ENCODE measurements at regions not wholly inside any gene's neighbourhood (a gene's known extent, or its start where the extent isn't known, plus 50 kb on each side); places are given as distances from the start of the nearest gene placed in this dataset.
"Not testable (repeated sequence)": the region's sequence is repeated elsewhere in the genome, so short reads cannot be mapped to it uniquely, and the experiment has no call there.

- no peak for DNase-seq (ENCODE audit: extremely low spot score in 2 of 2)
These were observed 376.2 kb downstream of the CDH10 start for GRCh38 chr5:24268482-24269056.

GRCh38 chr5:24271702-24272118 is 373.1 kb downstream of the CDH10 start:
- H3K9me3 ChIP-seq; H3K4me1 ChIP-seq; H3K4me3 ChIP-seq; DNase-seq (ENCODE audit: extremely low spot score in 2 of 2); H3K36me3 ChIP-seq; intact Hi-C loops (cut with DNase I); H3K27me3 ChIP-seq; H3K27ac ChIP-seq: not testable (repeated sequence)

More at GRCh38 chr5:24268482-24269056, 376.2 kb downstream of the CDH10 start:
- intact Hi-C loops (cut with DNase I): no loop called here
- no peaks in the 10 kb centered on the region for H3K27me3 ChIP-seq
- no peak overlapping the region for H3K4me3 ChIP-seq
- H3K36me3 ChIP-seq: no peaks in the 10 kb centered on the region
- no peak overlapping the region for H3K27ac ChIP-seq
- H3K4me1 ChIP-seq: no peaks in the 10 kb centered on the region
- no peaks in the 10 kb centered on the region for H3K9me3 ChIP-seq
- TF ChIP-seq, protein P1, sequence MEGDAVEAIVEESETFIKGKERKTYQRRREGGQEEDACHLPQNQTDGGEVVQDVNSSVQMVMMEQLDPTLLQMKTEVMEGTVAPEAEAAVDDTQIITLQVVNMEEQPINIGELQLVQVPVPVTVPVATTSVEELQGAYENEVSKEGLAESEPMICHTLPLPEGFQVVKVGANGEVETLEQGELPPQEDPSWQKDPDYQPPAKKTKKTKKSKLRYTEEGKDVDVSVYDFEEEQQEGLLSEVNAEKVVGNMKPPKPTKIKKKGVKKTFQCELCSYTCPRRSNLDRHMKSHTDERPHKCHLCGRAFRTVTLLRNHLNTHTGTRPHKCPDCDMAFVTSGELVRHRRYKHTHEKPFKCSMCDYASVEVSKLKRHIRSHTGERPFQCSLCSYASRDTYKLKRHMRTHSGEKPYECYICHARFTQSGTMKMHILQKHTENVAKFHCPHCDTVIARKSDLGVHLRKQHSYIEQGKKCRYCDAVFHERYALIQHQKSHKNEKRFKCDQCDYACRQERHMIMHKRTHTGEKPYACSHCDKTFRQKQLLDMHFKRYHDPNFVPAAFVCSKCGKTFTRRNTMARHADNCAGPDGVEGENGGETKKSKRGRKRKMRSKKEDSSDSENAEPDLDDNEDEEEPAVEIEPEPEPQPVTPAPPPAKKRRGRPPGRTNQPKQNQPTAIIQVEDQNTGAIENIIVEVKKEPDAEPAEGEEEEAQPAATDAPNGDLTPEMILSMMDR (IDR thresholded peaks at IDR 0.05): no peak
- no peak for TF ChIP-seq POLR2A (IDR thresholded peaks at IDR 0.05)
- no peak for TF ChIP-seq POLR2AphosphoS5 (IDR thresholded peaks at IDR 0.05; ENCODE audit: insufficient read depth in 1 of 2, low read depth in 1 of 2)

GRCh38 chr5:24272741-24273140 is 372.0 kb downstream of the CDH10 start:
- no peak overlapping the region for H3K4me3 ChIP-seq
- H3K27me3 ChIP-seq: no peaks in the 10 kb centered on the region
- H3K4me1 ChIP-seq: no peaks in the 10 kb centered on the region
- no peak for DNase-seq (ENCODE audit: extremely low spot score in 2 of 2)
- no peaks in the 10 kb centered on the region for H3K36me3 ChIP-seq
- no peak overlapping the region for H3K27ac ChIP-seq
- H3K9me3 ChIP-seq: no peaks in the 10 kb centered on the region
- TF ChIP-seq, protein P1 (IDR thresholded peaks at IDR 0.05): no peak
- TF ChIP-seq POLR2A (IDR thresholded peaks at IDR 0.05) (no peak), POLR2AphosphoS5 (IDR thresholded peaks at IDR 0.05; ENCODE audit: insufficient read depth in 1 of 2, low read depth in 1 of 2) (no peak)
- intact Hi-C loops (cut with DNase I): no loop called here

DNA sequence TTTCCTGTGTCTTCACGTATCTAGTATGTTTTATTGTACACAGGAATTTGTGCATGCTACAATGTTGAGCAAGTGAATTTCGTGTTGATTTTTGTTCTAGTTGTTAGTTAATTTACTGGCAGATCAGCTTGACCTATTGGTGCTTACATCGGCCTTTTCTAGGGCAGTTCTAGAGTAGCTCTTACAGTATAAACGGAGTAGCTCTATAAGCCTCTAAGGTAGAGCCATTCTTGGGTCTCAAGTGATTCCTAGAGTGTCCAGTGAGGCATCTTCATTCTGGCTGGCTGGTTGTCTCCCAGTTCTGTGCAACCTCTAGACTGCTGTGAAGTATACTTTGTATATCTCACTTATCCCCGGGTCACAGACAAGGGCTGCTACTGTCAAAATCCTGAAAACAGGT is 364.6 kb downstream of the CDH10 start:
- Histone ChIP-seq H3K4me3 (no peak overlapping the region), H3K4me1 (no peaks in the 10 kb centered on the region), H3K27ac (no peak overlapping the region), H3K36me3 (no peaks in the 10 kb centered on the region), H3K27me3 (no peaks in the 10 kb centered on the region), H3K9me3 (no peaks in the 10 kb centered on the region)
- TF ChIP-seq POLR2AphosphoS5 (IDR thresholded peaks at IDR 0.05; ENCODE audit: insufficient read depth in 1 of 2, low read depth in 1 of 2) (no peak), POLR2A (IDR thresholded peaks at IDR 0.05) (no peak)
- TF ChIP-seq, protein P1 (IDR thresholded peaks at IDR 0.05): no peak
- intact Hi-C loops (cut with DNase I): no loop called here
- no peak for DNase-seq (ENCODE audit: extremely low spot score in 2 of 2)

- H3K36me3 ChIP-seq: no peaks in the 10 kb centered on the region
- H3K27ac ChIP-seq: no peak overlapping the region
- no peak for DNase-seq (ENCODE audit: extremely low spot score in 2 of 2)
- TF ChIP-seq POLR2A (IDR thresholded peaks at IDR 0.05): no peak
- TF ChIP-seq, protein P1 (IDR thresholded peaks at IDR 0.05): no peak
- TF ChIP-seq POLR2AphosphoS5 (IDR thresholded peaks at IDR 0.05; ENCODE audit: insufficient read depth in 1 of 2, low read depth in 1 of 2): no peak
- no peak overlapping the region for H3K4me3 ChIP-seq
- H3K27me3 ChIP-seq: no peaks in the 10 kb centered on the region
- no peaks in the 10 kb centered on the region for H3K9me3 ChIP-seq
- no peaks in the 10 kb centered on the region for H3K4me1 ChIP-seq
- intact Hi-C loops (cut with DNase I): no loop called here
These were observed 363.0 kb downstream of the CDH10 start for GRCh38 chr5:24281818-24282217.
